HepG2 (cell line): ENCODE measurements at regions not wholly inside any gene's neighbourhood (a gene's known extent, or its start where the extent isn't known, plus 50 kb on each side); places are given as distances from the start of the nearest gene placed in this dataset.

Source experiments
- ATAC-seq: fragments of 200-7000 bp; cut with Tn5 transposase; 3 replicates; pipeline ENCODE4 v1.9.1; 2020; ENCODE audit warnings: mild to moderate bottlenecking, moderate library complexity
- BruUV-seq: library from RNA; stranded (reverse); fragments of 400-500 nt; replicated peaks from 2 replicates; lab custom pipeline; 2021; lab: Mats Ljungman, UMichigan
- CTCF ChIA-PET: fragments of 300-600 bp; formaldehyde crosslinking; extraction: SDS; loops from one replicate; lab custom pipeline; 2021; ENCODE audit warnings: low total read pairs, inconsistent platforms, low intra/inter-chr PET ratio; lab: Yijun Ruan, JAX
- POLR2A ChIA-PET: fragments of 350-600 bp; sonication (Branson Sonifier 250); formaldehyde crosslinking; loops from one replicate; lab custom pipeline; 2020; ENCODE audit warnings: antibody characterized with exemption, inconsistent platforms; lab: Yijun Ruan, JAX
- DNase-seq: peaks from one replicate; pipeline ENCODE4 v3.0.0-alpha.2; 2015; ENCODE audit warnings: low spot score
- FAIRE-seq: peaks from 3 replicates; lab custom pipeline; 2011; peaks lifted over from hg19 to GRCh38; lab: Jason Lieb, UNC
- H2AFZ ChIP-seq: one replicate; pipeline ENCODE4 v1.6.1; 2011; ENCODE audit warnings: low read length, inconsistent platforms
- H3K27ac ChIP-seq: fragments of 300-600 bp; 3 replicates; pipeline ENCODE4 v1.8.0; 2011; ENCODE audit warnings: mixed run types, mild to moderate bottlenecking, mixed read lengths, low read length, inconsistent platforms; ENCODE audit not compliant: insufficient read depth; ENCODE audit errors: extremely low read length
- H3K27me3 ChIP-seq, 2 experiments: fragments of 200-600 bp in 1 of 2; 2 replicates in 1 of 2; 3 replicates in 1 of 2; pipeline versions ENCODE4 v1.6.0 to v1.8.0; 2011; ENCODE audit warnings: low read length in 2 of 2, mild to moderate bottlenecking in 2 of 2, moderate library complexity in 2 of 2, inconsistent platforms in 1 of 2; ENCODE audit not compliant: insufficient read depth in 2 of 2, control insufficient read depth in 1 of 2
- H3K36me3 ChIP-seq, 2 experiments: fragments of 200-600 bp in 1 of 2; replicated peaks in 1 of 2; 2 replicates in 1 of 2; 3 replicates in 1 of 2; pipeline versions ENCODE4 v1.5.1 to v1.8.0; 2011; ENCODE audit warnings: low read length in 2 of 2, inconsistent platforms in 1 of 2; ENCODE audit not compliant: insufficient read depth in 2 of 2, control insufficient read depth in 1 of 2
- H3K4me1 ChIP-seq: 2 replicates; pipeline ENCODE4 v1.5.1; 2012; ENCODE audit warnings: low read length, inconsistent platforms; ENCODE audit not compliant: insufficient read depth
- H3K4me2 ChIP-seq: 2 replicates; pipeline ENCODE4 v1.6.0; 2011; ENCODE audit warnings: low read depth, low read length, inconsistent platforms
- H3K4me3 ChIP-seq, 3 experiments: fragments of 200-600 bp in 1 of 3; sonication (generic), shearing (Covaris generic) in 1 of 3; replicated peaks in 1 of 3; 2 replicates each; pipeline ENCODE4 v1.5.1; 2011 to 2016; ENCODE audit warnings: low read length in 3 of 3, inconsistent platforms in 2 of 3, low read depth in 2 of 3, mild to moderate bottlenecking in 2 of 3, control low read depth in 1 of 3, mixed read lengths in 1 of 3; ENCODE audit not compliant: insufficient read depth in 1 of 3
- H3K79me2 ChIP-seq: one replicate; pipeline ENCODE4 v1.6.1; 2011; ENCODE audit warnings: low read length, inconsistent platforms; ENCODE audit not compliant: insufficient read depth
- H3K9ac ChIP-seq: 2 replicates; pipeline ENCODE4 v1.6.0; 2011; ENCODE audit warnings: mild to moderate bottlenecking, low read depth, low read length, inconsistent platforms; ENCODE audit not compliant: insufficient read depth
- H3K9me3 ChIP-seq: 2 replicates; pipeline ENCODE4 v1.5.1; 2012; ENCODE audit warnings: mild to moderate bottlenecking, low read length
- H4K20me1 ChIP-seq: 2 replicates; pipeline ENCODE4 v1.6.0; 2011; ENCODE audit warnings: inconsistent platforms, mild to moderate bottlenecking, low read length, moderate library complexity; ENCODE audit not compliant: insufficient read depth
- AKAP8 ChIP-seq: sonication (generic); formaldehyde crosslinking; IDR thresholded peaks from 2 replicates; pipeline ENCODE4 v1.5.1; 2020; ENCODE audit warnings: mild to moderate bottlenecking, missing genetic modification reagents
- DNMT3B ChIP-seq: conservative IDR thresholded peaks from 2 replicates; pipeline ENCODE4 v1.6.1; 2016; ENCODE audit warnings: missing biosample characterization, control low read depth
- ISX ChIP-seq: sonication (generic); formaldehyde crosslinking; conservative IDR thresholded peaks from 2 replicates; pipeline ENCODE4 v1.5.0; 2020; ENCODE audit warnings: missing genetic modification reagents
- JDP2 ChIP-seq: sonication (generic); formaldehyde crosslinking; IDR thresholded peaks from 2 replicates; pipeline ENCODE4 v1.8.1; 2022; ENCODE audit warnings: missing genetic modification reagents, borderline replicate concordance
- MED13 ChIP-seq: sonication (generic); formaldehyde crosslinking; IDR thresholded peaks from 2 replicates; pipeline ENCODE4 v1.5.0; 2020; ENCODE audit warnings: missing genetic modification reagents
- NAIF1 ChIP-seq: sonication (generic); formaldehyde crosslinking; IDR thresholded peaks from 2 replicates; pipeline ENCODE4 v1.5.0; 2020; ENCODE audit warnings: mild to moderate bottlenecking, missing genetic modification reagents, borderline replicate concordance
- ZNF251 ChIP-seq: sonication (generic); formaldehyde crosslinking; IDR thresholded peaks from 2 replicates; pipeline ENCODE4 v1.9.0; 2021; ENCODE audit warnings: mild to moderate bottlenecking, missing genetic modification reagents
- ZNF549 ChIP-seq: sonication (generic); formaldehyde crosslinking; IDR thresholded peaks from 2 replicates; pipeline ENCODE4 v1.5.0; 2020; ENCODE audit warnings: missing genetic modification reagents
- ZNF790 ChIP-seq: sonication (generic); formaldehyde crosslinking; IDR thresholded peaks from 2 replicates; pipeline ENCODE4 v1.8.0; 2022; ENCODE audit warnings: missing genetic modification reagents, mild to moderate bottlenecking, borderline replicate concordance
- WGBS: methylation state at CpG from one replicate; pipeline ENCODE4 v1.1.6; 2017; ENCODE audit warnings: low lambda C conversion rate; 5-methylcytosine and 5-hydroxymethylcytosine counted together
- in situ Hi-C: cut with HindIII; loops from 2 replicates; pipeline ENCODE4 v1.10.0; 2017; ENCODE audit warnings: low pct_unique_long_range_greater_than_20kb; ENCODE audit not compliant: extremely low pct_ligation_motif_present
- intact Hi-C: fragments of 100-400 bp; cut with micrococcal nuclease; formaldehyde crosslinking; loops from one replicate; pipeline ENCODE4 v1.10.0; 2022; ENCODE audit not compliant: unreplicated experiment
- TF ChIP-seq, protein P1 (sequence below): sonication (generic); formaldehyde crosslinking; IDR thresholded peaks from 2 replicates; pipeline ENCODE4 v1.5.0; 2020; ENCODE audit warnings: missing genetic modification reagents
- TF ChIP-seq, protein P2 (sequence below): IDR thresholded peaks from 2 replicates; pipeline ENCODE4 v1.4.0; 2020; ENCODE audit warnings: mild to moderate bottlenecking, missing genetic modification reagents

DNA sequence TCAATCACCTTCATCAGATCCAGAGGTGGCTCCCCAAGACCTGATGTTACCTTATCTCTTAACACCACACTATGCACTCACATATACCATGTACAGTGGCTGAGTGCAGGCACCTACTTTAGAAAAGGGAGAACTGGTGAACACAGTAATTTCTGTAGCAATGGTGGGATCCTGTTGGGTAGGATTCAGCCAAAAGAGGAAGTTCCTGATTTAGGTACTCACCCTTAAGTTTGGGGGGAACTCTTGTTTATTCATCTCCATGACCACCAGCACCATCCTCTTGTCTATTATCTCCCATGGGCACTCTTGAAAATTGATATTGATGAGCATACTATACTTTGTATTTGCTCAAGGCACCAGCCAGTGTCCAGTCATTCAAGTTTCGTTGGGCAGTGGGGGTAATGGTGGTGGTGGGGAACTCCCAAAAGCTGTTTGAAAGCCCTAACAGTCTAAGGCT, 324.4 kb downstream of the LMO7 start:
- WGBS, result 0% methylated on average over 1 of the region's 1 CpG
- FAIRE-seq, result no peak
- Histone ChIP-seq H3K27ac (no peak overlapping the region), H3K36me3 (no peaks in the 10 kb centered on the region), H3K4me3 (no peak overlapping the region), H3K27me3 (no peaks in the 10 kb centered on the region), H3K9ac (no peak overlapping the region), H3K4me1 (no peaks in the 10 kb centered on the region), H3K4me2 (no peak overlapping the region), H3K79me2 (no peaks in the 10 kb centered on the region), H2AFZ (no peak overlapping the region), H4K20me1 (no peaks in the 10 kb centered on the region), H3K9me3 (no peaks in the 10 kb centered on the region)
- no peak for DNase-seq
- CTCF ChIA-PET, result no interaction called here
- in situ Hi-C loops (no loop called here), intact Hi-C loops (no loop called here)
- BruUV-seq, result no TSS peak
- ATAC-seq, result no peak
- POLR2A ChIA-PET, result no interaction called here
- TF ChIP-seq, protein P1, sequence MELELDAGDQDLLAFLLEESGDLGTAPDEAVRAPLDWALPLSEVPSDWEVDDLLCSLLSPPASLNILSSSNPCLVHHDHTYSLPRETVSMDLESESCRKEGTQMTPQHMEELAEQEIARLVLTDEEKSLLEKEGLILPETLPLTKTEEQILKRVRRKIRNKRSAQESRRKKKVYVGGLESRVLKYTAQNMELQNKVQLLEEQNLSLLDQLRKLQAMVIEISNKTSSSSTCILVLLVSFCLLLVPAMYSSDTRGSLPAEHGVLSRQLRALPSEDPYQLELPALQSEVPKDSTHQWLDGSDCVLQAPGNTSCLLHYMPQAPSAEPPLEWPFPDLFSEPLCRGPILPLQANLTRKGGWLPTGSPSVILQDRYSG (CRISPR knock-in tag), result no peak
- no peak for TF ChIP-seq JDP2 (CRISPR knock-in tag)
- TF ChIP-seq AKAP8 (CRISPR knock-in tag), result no peak
- TF ChIP-seq ZNF549, result no peak
- TF ChIP-seq ZNF790 (CRISPR knock-in tag), result no peak
- TF ChIP-seq MED13 (CRISPR knock-in tag), result no peak
- TF ChIP-seq, protein P2, sequence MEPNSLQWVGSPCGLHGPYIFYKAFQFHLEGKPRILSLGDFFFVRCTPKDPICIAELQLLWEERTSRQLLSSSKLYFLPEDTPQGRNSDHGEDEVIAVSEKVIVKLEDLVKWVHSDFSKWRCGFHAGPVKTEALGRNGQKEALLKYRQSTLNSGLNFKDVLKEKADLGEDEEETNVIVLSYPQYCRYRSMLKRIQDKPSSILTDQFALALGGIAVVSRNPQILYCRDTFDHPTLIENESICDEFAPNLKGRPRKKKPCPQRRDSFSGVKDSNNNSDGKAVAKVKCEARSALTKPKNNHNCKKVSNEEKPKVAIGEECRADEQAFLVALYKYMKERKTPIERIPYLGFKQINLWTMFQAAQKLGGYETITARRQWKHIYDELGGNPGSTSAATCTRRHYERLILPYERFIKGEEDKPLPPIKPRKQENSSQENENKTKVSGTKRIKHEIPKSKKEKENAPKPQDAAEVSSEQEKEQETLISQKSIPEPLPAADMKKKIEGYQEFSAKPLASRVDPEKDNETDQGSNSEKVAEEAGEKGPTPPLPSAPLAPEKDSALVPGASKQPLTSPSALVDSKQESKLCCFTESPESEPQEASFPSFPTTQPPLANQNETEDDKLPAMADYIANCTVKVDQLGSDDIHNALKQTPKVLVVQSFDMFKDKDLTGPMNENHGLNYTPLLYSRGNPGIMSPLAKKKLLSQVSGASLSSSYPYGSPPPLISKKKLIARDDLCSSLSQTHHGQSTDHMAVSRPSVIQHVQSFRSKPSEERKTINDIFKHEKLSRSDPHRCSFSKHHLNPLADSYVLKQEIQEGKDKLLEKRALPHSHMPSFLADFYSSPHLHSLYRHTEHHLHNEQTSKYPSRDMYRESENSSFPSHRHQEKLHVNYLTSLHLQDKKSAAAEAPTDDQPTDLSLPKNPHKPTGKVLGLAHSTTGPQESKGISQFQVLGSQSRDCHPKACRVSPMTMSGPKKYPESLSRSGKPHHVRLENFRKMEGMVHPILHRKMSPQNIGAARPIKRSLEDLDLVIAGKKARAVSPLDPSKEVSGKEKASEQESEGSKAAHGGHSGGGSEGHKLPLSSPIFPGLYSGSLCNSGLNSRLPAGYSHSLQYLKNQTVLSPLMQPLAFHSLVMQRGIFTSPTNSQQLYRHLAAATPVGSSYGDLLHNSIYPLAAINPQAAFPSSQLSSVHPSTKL (CRISPR knock-in tag), result no peak
- no peak for TF ChIP-seq ISX
- no peak for TF ChIP-seq DNMT3B
- TF ChIP-seq NAIF1 (CRISPR knock-in tag), result no peak
- TF ChIP-seq ZNF251 (CRISPR knock-in tag), result no peak
- TF ChIP-seq, all 625 proteins: peak for 0
